Testis (tissue), 2 donors: ENCODE measurements at regions not wholly inside any gene's neighbourhood (a gene's known extent, or its start where the extent isn't known, plus 50 kb on each side); places are given as distances from the start of the nearest gene placed in this dataset.

Experiments used
- DNase-seq: peaks from one replicate; pipeline ENCODE4 v3.0.0-alpha.2; 2019
- H3K27ac ChIP-seq, 2 donors: fragments of 200-600 bp; sonication (generic); one replicate each; pipeline ENCODE4 v1.5.1; 2019
- H3K27me3 ChIP-seq: fragments of 200-600 bp; sonication (generic); one replicate; pipeline ENCODE4 v1.5.1; 2019
- H3K36me3 ChIP-seq: fragments of 200-600 bp; sonication (generic); one replicate; pipeline ENCODE4 v1.5.1; 2017; ENCODE audit warnings: low read depth; ENCODE audit errors: missing control alignments
- H3K4me1 ChIP-seq: fragments of 200-600 bp; sonication (generic); one replicate; pipeline ENCODE4 v1.5.1; 2019
- H3K4me3 ChIP-seq, 2 donors: fragments of 200-600 bp; sonication (generic); one replicate each; pipeline ENCODE4 v1.5.1; 2017 to 2019
- H3K9me3 ChIP-seq: fragments of 200-600 bp; sonication (generic); one replicate; pipeline ENCODE4 v1.5.1; 2017
- CTCF ChIP-seq, 3 experiments: fragments of 450-650 bp in 2 of 3; fragments of 200-600 bp in 1 of 3; sonication (generic) in 1 of 3; IDR thresholded peaks; one replicate each; pipeline ENCODE4 v1.5.1; 2016 to 2019; ENCODE audit warnings: antibody characterized with exemption in 3 of 3, mild to moderate bottlenecking in 2 of 3, moderate library complexity in 1 of 3
- POLR2A ChIP-seq: fragments of 450-650 bp; IDR thresholded peaks from one replicate; pipeline ENCODE4 v1.6.1; 2017; ENCODE audit warnings: antibody characterized with exemption, mild to moderate bottlenecking, moderate library complexity
- WGBS, 2 donors: methylation state at CpG; one replicate each; pipeline ENCODE4 v1.1.5; 2018; 5-methylcytosine and 5-hydroxymethylcytosine counted together
- intact Hi-C: fragments of 100-400 bp; cut with DNase I; formaldehyde crosslinking; loops from one replicate; pipeline ENCODE4 v1.15.1; 2023; ENCODE audit warnings: low total_unique reads

- no peak overlapping the region for H3K4me3 ChIP-seq
- no peaks in the 10 kb centered on the region for H3K27me3 ChIP-seq
- no peak for DNase-seq
- no peaks in the 10 kb centered on the region for H3K9me3 ChIP-seq
- WGBS, 2 donors = 80 to 94% methylated on average over 1 of the region's 1 CpG
- TF ChIP-seq CTCF (IDR thresholded peaks at IDR 0.05) = no peak
- no peak for TF ChIP-seq POLR2A
- no peak overlapping the region for H3K27ac ChIP-seq
- H3K36me3 ChIP-seq = no peaks in the 10 kb centered on the region
- intact Hi-C loops = no loop called here
- H3K4me1 ChIP-seq = no peaks in the 10 kb centered on the region
Observed at GRCh38 chr3:22969276-22969675, 233.9 kb upstream of the UBE2E2 start.

GRCh38 chr3:22971497-22971896 lies 231.6 kb upstream of the UBE2E2 start:
- Histone ChIP-seq H3K4me3 (no peak overlapping the region), H3K36me3 (no peaks in the 10 kb centered on the region), H3K27ac (no peak overlapping the region), H3K9me3 (no peaks in the 10 kb centered on the region), H3K4me1 (no peaks in the 10 kb centered on the region), H3K27me3 (no peaks in the 10 kb centered on the region)
- TF ChIP-seq CTCF (IDR thresholded peaks at IDR 0.05) (no peak), POLR2A (no peak)
- DNase-seq = no peak
- WGBS, 2 donors = 83 to 85% methylated on average over 3 of the region's 3 CpGs
- intact Hi-C loops = no loop called here

GRCh38 chr3:22977042-22977441 lies 226.1 kb upstream of the UBE2E2 start:
- no peaks in the 10 kb centered on the region for H3K27me3 ChIP-seq
- 62 to 86% methylated on average over 1 to 2 of the region's 2 CpGs for WGBS, 2 donors
- H3K27ac ChIP-seq = no peak overlapping the region
- intact Hi-C loops = no loop called here
- TF ChIP-seq CTCF (IDR thresholded peaks at IDR 0.05) (no peak), POLR2A (no peak)
- DNase-seq = no peak
- H3K36me3 ChIP-seq = no peaks in the 10 kb centered on the region
- no peaks in the 10 kb centered on the region for H3K9me3 ChIP-seq
- no peaks in the 10 kb centered on the region for H3K4me1 ChIP-seq
- no peak overlapping the region for H3K4me3 ChIP-seq

- H3K4me3 ChIP-seq = no peak overlapping the region
- no peaks in the 10 kb centered on the region for H3K27me3 ChIP-seq
- no peak for DNase-seq
- no peak overlapping the region for H3K27ac ChIP-seq
- TF ChIP-seq CTCF (IDR thresholded peaks at IDR 0.05) (no peak), POLR2A (no peak)
- no peaks in the 10 kb centered on the region for H3K9me3 ChIP-seq
- H3K4me1 ChIP-seq = no peaks in the 10 kb centered on the region
- no peaks in the 10 kb centered on the region for H3K36me3 ChIP-seq
- intact Hi-C loops = no loop called here
- 70 to 77% methylated on average over 3 of the region's 3 CpGs for WGBS, 2 donors
Observed at GRCh38 chr3:22977650-22978289, 225.4 kb upstream of the UBE2E2 start.

- Histone ChIP-seq H3K27ac (no peak overlapping the region), H3K27me3 (no peaks in the 10 kb centered on the region), H3K4me3 (no peak overlapping the region), H3K4me1 (no peaks in the 10 kb centered on the region), H3K9me3 (no peaks in the 10 kb centered on the region), H3K36me3 (no peaks in the 10 kb centered on the region)
- DNase-seq = no peak
- intact Hi-C loops = no loop called here
- TF ChIP-seq POLR2A (no peak), CTCF (IDR thresholded peaks at IDR 0.05) (no peak)
- WGBS, 2 donors = 97 to 99% methylated on average over 4 of the region's 4 CpGs
Observed at GRCh38 chr3:22979581-22979980, 223.5 kb upstream of the UBE2E2 start.
